NCI-H774 (cell line): ENCODE measurements at regions not wholly inside any gene's neighbourhood (a gene's known extent, or its start where the extent isn't known, plus 50 kb on each side); places are given as distances from the start of the nearest gene placed in this dataset.

Experiments used
- DNase-seq: peaks from one replicate; lab custom pipeline; 2025; lab: John Stamatoyannopoulos, UW

DNA sequence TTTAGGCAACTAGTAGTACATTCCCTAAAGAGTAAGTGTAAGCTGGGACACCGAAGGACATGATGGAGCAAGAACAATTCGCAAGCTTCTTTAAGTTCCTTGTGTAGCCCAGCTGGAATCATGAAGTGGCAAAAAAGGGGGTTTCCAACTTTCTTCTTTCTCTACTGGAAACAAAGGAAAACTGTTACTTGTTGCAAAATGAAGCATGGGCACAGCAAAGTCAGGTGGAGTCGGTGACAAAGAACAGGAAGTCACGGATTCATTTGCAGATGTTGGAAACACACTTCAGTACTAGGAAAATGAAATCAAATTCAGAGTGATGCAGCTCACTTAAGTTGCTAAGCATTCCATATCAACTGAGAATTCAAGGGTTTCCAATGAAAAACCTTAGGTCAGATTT lies 706.9 kb upstream of the STXBP6 start:
- DNase-seq: no peak

DNA sequence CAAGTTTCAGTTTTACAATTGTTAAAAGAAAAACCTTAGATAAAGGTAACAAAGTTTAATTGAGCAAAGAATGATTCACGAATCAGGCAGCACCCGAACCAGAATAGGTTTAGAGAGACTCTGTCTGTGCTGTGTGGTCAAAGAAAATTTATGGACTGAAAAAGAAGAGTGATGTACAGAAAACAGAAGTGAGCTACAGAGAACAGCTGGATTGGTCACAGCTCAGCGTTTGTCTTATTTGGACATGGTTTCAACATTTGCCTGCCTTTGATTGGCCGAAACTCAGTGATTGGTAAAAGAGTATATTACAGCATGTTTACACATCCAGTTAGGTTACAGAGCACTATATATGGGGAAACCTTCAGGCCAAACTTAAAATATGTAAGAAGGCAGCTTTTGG lies 703.2 kb upstream of the STXBP6 start:
- no peak for DNase-seq

DNA sequence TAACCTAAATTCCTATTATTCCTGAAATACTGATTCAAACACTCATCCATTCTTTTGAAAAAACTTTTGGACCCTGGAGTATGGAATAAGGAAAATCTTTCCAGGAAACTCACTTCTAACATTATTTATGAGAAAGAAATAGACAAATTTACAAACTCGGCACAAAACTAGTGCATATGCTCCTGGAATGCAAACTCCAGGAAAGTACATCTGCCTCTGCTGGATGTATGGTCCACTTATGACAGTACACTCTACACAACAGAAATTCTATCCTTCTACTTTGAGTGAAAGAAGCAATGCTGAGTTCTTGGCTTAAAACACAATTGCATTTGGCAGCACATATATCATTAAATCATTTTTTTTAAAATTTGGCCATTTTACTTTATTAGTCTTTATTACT lies 700.5 kb upstream of the STXBP6 start:
- no peak for DNase-seq
